ENCODE measurements at regions not wholly inside any gene's neighbourhood (a gene's known extent, or its start where the extent isn't known, plus 50 kb on each side); places are given as distances from the start of the nearest gene placed in this dataset.

- TF ChIP-seq, protein P1, sequence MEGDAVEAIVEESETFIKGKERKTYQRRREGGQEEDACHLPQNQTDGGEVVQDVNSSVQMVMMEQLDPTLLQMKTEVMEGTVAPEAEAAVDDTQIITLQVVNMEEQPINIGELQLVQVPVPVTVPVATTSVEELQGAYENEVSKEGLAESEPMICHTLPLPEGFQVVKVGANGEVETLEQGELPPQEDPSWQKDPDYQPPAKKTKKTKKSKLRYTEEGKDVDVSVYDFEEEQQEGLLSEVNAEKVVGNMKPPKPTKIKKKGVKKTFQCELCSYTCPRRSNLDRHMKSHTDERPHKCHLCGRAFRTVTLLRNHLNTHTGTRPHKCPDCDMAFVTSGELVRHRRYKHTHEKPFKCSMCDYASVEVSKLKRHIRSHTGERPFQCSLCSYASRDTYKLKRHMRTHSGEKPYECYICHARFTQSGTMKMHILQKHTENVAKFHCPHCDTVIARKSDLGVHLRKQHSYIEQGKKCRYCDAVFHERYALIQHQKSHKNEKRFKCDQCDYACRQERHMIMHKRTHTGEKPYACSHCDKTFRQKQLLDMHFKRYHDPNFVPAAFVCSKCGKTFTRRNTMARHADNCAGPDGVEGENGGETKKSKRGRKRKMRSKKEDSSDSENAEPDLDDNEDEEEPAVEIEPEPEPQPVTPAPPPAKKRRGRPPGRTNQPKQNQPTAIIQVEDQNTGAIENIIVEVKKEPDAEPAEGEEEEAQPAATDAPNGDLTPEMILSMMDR (conservative IDR thresholded peaks at IDR 0.05; ENCODE audit: low read depth, low read length): no peak
- no peak for TF ChIP-seq EZH2 (IDR thresholded peaks at IDR 0.05; ENCODE audit: borderline replicate concordance, low read depth, low read length, poor library complexity, severe bottlenecking)
These were observed 104.5 kb downstream of the RAB11FIP2 start for GRCh38 chr10:117942226-117942625.

Data from A673 (cell line).